Astrocyte of the spinal cord (primary cell): ENCODE measurements at regions not wholly inside any gene's neighbourhood (a gene's known extent, or its start where the extent isn't known, plus 50 kb on each side); places are given as distances from the start of the nearest gene placed in this dataset.
A peak's percentile ranks its signal among the peaks of the same experiment; 100 is the strongest.

Experiments
- DNase-seq: peaks from one replicate; pipeline ENCODE4 v3.0.0; 2011; ENCODE audit warnings: low read depth, low spot score
- H3K4me3 ChIP-seq: 2 replicates; pipeline ENCODE4 v1.5.1; 2011; ENCODE audit warnings: low read depth, mild to moderate bottlenecking, low read length, moderate library complexity
- in situ Hi-C: cut with HindIII; loops from 2 replicates; pipeline ENCODE4 v1.10.0; 2017; ENCODE audit warnings: low sequenced_read_pairs
- TF ChIP-seq, protein P1 (sequence below): IDR thresholded peaks from 2 replicates; pipeline ENCODE4 v1.5.1; 2012; ENCODE audit warnings: low read depth, mild to moderate bottlenecking, low read length, inconsistent platforms

DNA sequence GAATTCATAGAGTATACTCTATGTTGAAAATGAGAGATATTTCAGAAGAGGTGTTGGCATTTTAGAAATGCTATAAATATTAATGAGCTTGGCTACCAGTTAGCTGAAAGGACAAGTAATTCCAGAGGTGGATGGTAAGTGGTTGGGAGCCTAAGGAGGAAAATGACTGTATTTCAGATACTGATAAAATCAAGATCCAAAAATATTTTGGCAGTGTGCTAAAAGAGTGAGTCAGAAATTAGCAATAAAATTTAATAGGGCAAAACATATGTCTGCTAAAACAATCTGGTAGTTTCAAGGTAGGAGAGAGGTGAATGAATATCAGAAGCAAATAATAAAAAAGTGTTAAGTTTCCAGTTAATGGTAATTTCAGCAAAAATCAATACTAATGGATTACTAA, 1287.9 kb downstream of the CDH8 start:
- no peak for DNase-seq

DNA sequence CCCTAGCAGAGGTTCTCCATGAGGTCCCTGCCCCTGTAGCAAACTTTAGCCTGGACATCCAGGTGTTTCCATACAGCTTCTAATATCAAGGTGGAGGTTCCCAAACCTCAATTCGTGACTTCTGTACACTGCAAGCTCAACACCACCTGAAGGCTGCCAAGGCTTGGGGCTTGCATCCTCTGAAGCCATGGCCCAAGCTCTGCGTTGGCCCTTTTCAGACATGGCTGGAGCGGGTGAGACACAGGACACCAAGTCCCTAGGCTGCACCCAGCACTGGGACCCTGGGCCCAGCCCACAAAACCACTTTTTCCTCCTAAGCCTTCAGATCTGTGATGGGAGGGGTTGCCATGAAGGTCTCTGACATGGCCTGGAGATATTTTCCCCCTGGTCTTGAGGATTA, 1292.0 kb downstream of the CDH8 start:
- no peak overlapping the region for H3K4me3 ChIP-seq
- in situ Hi-C loops, result no loop called here
- TF ChIP-seq, protein P1, sequence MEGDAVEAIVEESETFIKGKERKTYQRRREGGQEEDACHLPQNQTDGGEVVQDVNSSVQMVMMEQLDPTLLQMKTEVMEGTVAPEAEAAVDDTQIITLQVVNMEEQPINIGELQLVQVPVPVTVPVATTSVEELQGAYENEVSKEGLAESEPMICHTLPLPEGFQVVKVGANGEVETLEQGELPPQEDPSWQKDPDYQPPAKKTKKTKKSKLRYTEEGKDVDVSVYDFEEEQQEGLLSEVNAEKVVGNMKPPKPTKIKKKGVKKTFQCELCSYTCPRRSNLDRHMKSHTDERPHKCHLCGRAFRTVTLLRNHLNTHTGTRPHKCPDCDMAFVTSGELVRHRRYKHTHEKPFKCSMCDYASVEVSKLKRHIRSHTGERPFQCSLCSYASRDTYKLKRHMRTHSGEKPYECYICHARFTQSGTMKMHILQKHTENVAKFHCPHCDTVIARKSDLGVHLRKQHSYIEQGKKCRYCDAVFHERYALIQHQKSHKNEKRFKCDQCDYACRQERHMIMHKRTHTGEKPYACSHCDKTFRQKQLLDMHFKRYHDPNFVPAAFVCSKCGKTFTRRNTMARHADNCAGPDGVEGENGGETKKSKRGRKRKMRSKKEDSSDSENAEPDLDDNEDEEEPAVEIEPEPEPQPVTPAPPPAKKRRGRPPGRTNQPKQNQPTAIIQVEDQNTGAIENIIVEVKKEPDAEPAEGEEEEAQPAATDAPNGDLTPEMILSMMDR, result no peak
- no peak for DNase-seq

More for the DNA sequence above, 1287.9 kb downstream of the CDH8 start:
- in situ Hi-C loops, result no loop called here
- H3K4me3 ChIP-seq, result no peak overlapping the region
- TF ChIP-seq, protein P1, result no peak

DNA sequence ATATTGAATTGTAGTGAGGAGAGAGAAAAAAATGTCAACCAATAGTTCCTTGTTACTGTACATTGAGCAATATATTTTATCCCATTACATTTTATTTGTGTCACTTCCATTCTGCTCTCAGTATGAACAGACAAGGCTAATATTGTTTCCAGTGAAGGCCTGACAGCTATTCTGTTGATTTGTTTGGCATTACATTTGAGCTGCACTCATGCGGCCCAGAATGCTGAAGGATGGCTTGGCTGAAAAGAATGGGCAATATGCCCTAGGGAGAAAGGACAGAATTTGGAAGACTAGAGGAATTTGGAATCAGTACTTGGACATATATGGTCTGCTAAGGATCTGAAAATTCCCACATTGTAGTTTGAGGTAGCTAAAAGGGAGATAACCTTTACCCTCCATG, 1294.4 kb downstream of the CDH8 start:
- in situ Hi-C loops, result no loop called here

DNA sequence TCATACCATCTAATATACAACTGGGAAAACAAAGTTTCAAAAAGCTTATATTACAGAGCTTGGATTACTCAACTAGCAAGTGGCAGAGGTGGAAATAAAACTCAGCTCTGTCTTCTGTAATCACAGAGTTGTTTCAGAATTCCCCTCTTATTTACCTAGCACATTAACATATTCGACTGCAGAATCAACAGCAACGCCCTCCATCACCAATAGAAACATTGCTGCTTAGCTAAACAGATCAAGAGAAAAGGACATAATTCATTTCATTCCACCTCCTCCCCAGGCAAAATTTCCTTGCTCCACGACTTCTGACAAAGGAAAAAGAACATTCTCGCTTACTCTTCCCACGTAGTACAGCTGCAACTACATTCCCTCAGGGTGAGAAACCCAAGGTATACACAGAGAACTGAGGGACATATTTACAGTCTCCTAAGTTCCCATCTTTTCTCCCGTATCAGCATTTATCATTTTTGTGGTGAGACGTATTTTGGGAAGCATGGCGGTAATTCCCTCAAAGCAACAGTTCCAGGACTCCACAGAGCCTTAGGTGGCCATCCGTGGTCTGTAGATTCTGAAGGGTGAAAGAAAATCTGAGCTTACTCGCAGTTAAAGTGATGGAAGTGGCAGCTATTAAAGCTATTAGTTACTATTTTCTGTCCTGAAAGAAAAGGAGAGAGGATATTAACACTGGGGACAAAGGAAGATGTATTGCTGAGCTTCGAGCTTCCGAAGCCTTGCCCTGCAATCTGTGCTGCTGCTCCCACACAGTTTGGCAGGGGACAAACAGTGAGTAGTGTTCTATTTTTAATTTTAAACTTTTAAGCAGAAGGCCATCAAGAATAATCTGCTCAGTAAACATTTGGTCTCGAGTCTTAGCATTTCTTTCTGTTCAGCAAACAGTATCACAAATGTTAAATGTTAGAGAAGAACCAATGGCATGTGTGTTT, 1296.2 kb downstream of the CDH8 start:
- no peak for DNase-seq
- in situ Hi-C loops, result no loop called here
- no peak overlapping the region for H3K4me3 ChIP-seq
- TF ChIP-seq, protein P1, result no peak

More for the DNA sequence above, 1294.4 kb downstream of the CDH8 start:
- TF ChIP-seq, protein P1, result no peak
- DNase-seq, result no peak
- H3K4me3 ChIP-seq, result no peak overlapping the region

GRCh38 chr16:60731329-60732050, 1304.7 kb downstream of the CDH8 start:
- in situ Hi-C loops, result no loop called here
- TF ChIP-seq, protein P1, result no peak
- DNase-seq, result no peak
- H3K4me3 ChIP-seq, result no peak overlapping the region

DNA sequence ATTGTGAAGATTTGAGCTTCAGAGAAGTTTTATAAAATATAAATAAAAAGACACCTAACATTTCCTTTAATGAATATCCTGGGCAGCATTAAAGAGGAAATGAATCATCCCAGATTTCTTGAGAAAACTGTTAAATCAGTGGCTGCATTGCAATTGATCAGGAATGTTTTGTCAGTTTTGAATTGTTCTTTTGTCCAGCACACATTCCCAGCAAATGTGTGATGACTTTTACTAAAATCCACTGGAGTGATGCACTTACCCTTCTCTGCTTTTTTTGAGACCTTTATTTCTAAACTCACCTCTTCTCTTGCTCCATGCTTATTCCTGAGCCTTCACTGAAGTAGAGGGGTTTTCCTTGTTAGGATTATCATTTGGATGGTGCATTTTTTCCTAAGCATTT, 1307.2 kb downstream of the CDH8 start:
- in situ Hi-C loops, result no loop called here
- no peak overlapping the region for H3K4me3 ChIP-seq
- DNase-seq, result peak; percentile 13
- TF ChIP-seq, protein P1, result no peak
